H9 (cell line): ENCODE measurements at regions not wholly inside any gene's neighbourhood (a gene's known extent, or its start where the extent isn't known, plus 50 kb on each side); places are given as distances from the start of the nearest gene placed in this dataset.

Source experiments
- DNase-seq: peaks from one replicate; pipeline ENCODE4 v3.0.0-alpha.2; 2017
- H2AFZ ChIP-seq: one replicate; pipeline ENCODE4 v1.6.1; 2013; ENCODE audit warnings: mild to moderate bottlenecking, low read length, control low read depth, moderate library complexity
- H2AK5ac ChIP-seq: 2 replicates; pipeline ENCODE4 v1.6.1; 2013; ENCODE audit warnings: low read length, control low read depth, mixed read lengths; ENCODE audit not compliant: insufficient read length
- H2BK120ac ChIP-seq: one replicate; pipeline ENCODE4 v1.6.1; 2013; ENCODE audit warnings: low read depth, mild to moderate bottlenecking, low read length, control low read depth, inconsistent platforms; ENCODE audit not compliant: poor library complexity, severe bottlenecking
- H2BK12ac ChIP-seq: 2 replicates; pipeline ENCODE4 v1.6.1; 2013; ENCODE audit warnings: low read length, control low read depth, mixed read lengths, low read depth; ENCODE audit not compliant: insufficient read length
- H2BK15ac ChIP-seq: 2 replicates; pipeline ENCODE4 v1.6.1; 2013; ENCODE audit warnings: low read depth, low read length, control low read depth
- H2BK20ac ChIP-seq: one replicate; pipeline ENCODE4 v1.6.1; 2013; ENCODE audit warnings: low read depth, mild to moderate bottlenecking, low read length, control low read depth, inconsistent platforms; ENCODE audit not compliant: poor library complexity, severe bottlenecking
- H2BK5ac ChIP-seq: 2 replicates; pipeline ENCODE4 v1.6.1; 2013; ENCODE audit warnings: low read length, control low read depth, mixed read lengths; ENCODE audit not compliant: insufficient read length
- H3K14ac ChIP-seq: 2 replicates; pipeline ENCODE4 v1.6.1; 2013; ENCODE audit warnings: low read length, control low read depth; ENCODE audit not compliant: insufficient read depth
- H3K18ac ChIP-seq: 2 replicates; pipeline ENCODE4 v1.6.1; 2013; ENCODE audit warnings: low read depth, mild to moderate bottlenecking, mixed read lengths, low read length, control low read depth; ENCODE audit not compliant: insufficient read length
- H3K23ac ChIP-seq: 2 replicates; pipeline ENCODE4 v1.6.1; 2013; ENCODE audit warnings: low read length, control low read depth, mixed read lengths, low read depth; ENCODE audit not compliant: insufficient read length
- H3K23me2 ChIP-seq: 2 replicates; pipeline ENCODE4 v1.6.1; 2013; ENCODE audit warnings: low read depth, mild to moderate bottlenecking, mixed read lengths, low read length, control low read depth; ENCODE audit not compliant: insufficient read length, poor library complexity, severe bottlenecking
- H3K27ac ChIP-seq: 2 replicates; pipeline ENCODE4 v1.5.1; 2013; ENCODE audit warnings: low read length, control low read depth, mixed read lengths, low read depth; ENCODE audit not compliant: insufficient read length
- H3K27me3 ChIP-seq: 2 replicates; pipeline ENCODE4 v1.6.1; 2013; ENCODE audit warnings: low read length, control low read depth, inconsistent platforms; ENCODE audit not compliant: insufficient read depth
- H3K4ac ChIP-seq: 2 replicates; pipeline ENCODE4 v1.6.1; 2013; ENCODE audit warnings: low read depth, mild to moderate bottlenecking, control low read depth, inconsistent platforms, low read length, moderate library complexity
- H3K4me1 ChIP-seq: 2 replicates; pipeline ENCODE4 v1.6.1; 2013; ENCODE audit warnings: low read length, control low read depth, inconsistent platforms; ENCODE audit not compliant: insufficient read depth
- H3K4me2 ChIP-seq: 2 replicates; pipeline ENCODE4 v1.6.1; 2013; ENCODE audit warnings: low read length, control low read depth, mixed read lengths; ENCODE audit not compliant: insufficient read length, insufficient read depth
- H3K56ac ChIP-seq: 2 replicates; pipeline ENCODE4 v1.6.1; 2013; ENCODE audit warnings: low read depth, mild to moderate bottlenecking, mixed read lengths, low read length, control low read depth; ENCODE audit not compliant: insufficient read length
- H3K79me1 ChIP-seq: 2 replicates; pipeline ENCODE4 v1.6.1; 2013; ENCODE audit warnings: low read depth, mild to moderate bottlenecking, moderate library complexity, low read length, control low read depth, inconsistent platforms; ENCODE audit not compliant: insufficient read depth, poor library complexity, severe bottlenecking
- H3K79me2 ChIP-seq: 2 replicates; pipeline ENCODE4 v1.6.1; 2013; ENCODE audit warnings: low read length, control low read depth, inconsistent platforms; ENCODE audit not compliant: insufficient read depth
- H3K9ac ChIP-seq: 2 replicates; pipeline ENCODE4 v1.6.1; 2013; ENCODE audit warnings: low read length, control low read depth, mixed read lengths; ENCODE audit not compliant: insufficient read length; ENCODE audit errors: extremely low read depth
- H3K9me3 ChIP-seq: one replicate; pipeline ENCODE4 v1.6.1; 2013; ENCODE audit warnings: low read depth, low read length, inconsistent platforms; ENCODE audit not compliant: control insufficient read depth
- H3T11ph ChIP-seq: one replicate; pipeline ENCODE4 v1.6.1; 2013; ENCODE audit warnings: mild to moderate bottlenecking, low read length, control low read depth, inconsistent platforms
- H4K20me1 ChIP-seq: one replicate; pipeline ENCODE4 v1.6.1; 2013; ENCODE audit not compliant: control insufficient read depth, insufficient read length, insufficient read depth
- H4K5ac ChIP-seq: 2 replicates; pipeline ENCODE4 v1.6.1; 2013; ENCODE audit warnings: low read depth, mild to moderate bottlenecking, mixed read lengths, low read length, control low read depth; ENCODE audit not compliant: insufficient read length
- H4K8ac ChIP-seq: replicated peaks from 2 replicates; pipeline ENCODE4 v1.6.1; 2013; ENCODE audit warnings: low read length, control low read depth, mixed read lengths, low read depth; ENCODE audit not compliant: insufficient read length
- H4K91ac ChIP-seq: 2 replicates; pipeline ENCODE4 v1.6.1; 2013; ENCODE audit warnings: low read depth, mild to moderate bottlenecking, moderate library complexity, mixed read lengths, low read length, control low read depth; ENCODE audit not compliant: insufficient read length
- H3K27ac Mint-ChIP-seq, 3 experiments: 2 replicates in 2 of 3; 3 replicates in 1 of 3; pipeline ENCODE4 v1.8.0; 2020 to 2021; ENCODE audit warnings: mixed read lengths in 3 of 3, mild to moderate bottlenecking in 1 of 3, moderate library complexity in 1 of 3
- H3K27me3 Mint-ChIP-seq: 2 replicates; pipeline ENCODE4 v1.8.0; 2021; ENCODE audit warnings: low read depth, mild to moderate bottlenecking, moderate library complexity, mixed read lengths
- H3K36me3 Mint-ChIP-seq, 3 experiments: 2 replicates in 2 of 3; 3 replicates in 1 of 3; pipeline ENCODE4 v1.8.0; 2020 to 2021; ENCODE audit warnings: low read depth in 3 of 3, mixed read lengths in 3 of 3; ENCODE audit not compliant: insufficient read depth in 1 of 3
- H3K4me1 Mint-ChIP-seq, 2 experiments: 2 replicates each; pipeline ENCODE4 v1.8.0; 2020; ENCODE audit warnings: mixed read lengths in 2 of 2
- H3K4me3 Mint-ChIP-seq, 2 experiments: 2 replicates in 1 of 2; 3 replicates in 1 of 2; pipeline ENCODE4 v1.8.0; 2020 to 2021; ENCODE audit warnings: mild to moderate bottlenecking in 2 of 2, mixed read lengths in 2 of 2, moderate library complexity in 1 of 2
- H3K9me3 Mint-ChIP-seq, 2 experiments: 2 replicates in 1 of 2; 3 replicates in 1 of 2; pipeline ENCODE4 v1.8.0; 2020; ENCODE audit warnings: mild to moderate bottlenecking in 2 of 2, mixed read lengths in 2 of 2, moderate library complexity in 1 of 2
- CTCF ChIP-seq: fragments of 200-600 bp; sonication (generic); conservative IDR thresholded peaks from 3 replicates; pipeline ENCODE4 v1.8.0; 2021; ENCODE audit warnings: antibody characterized with exemption, mild to moderate bottlenecking
- WGBS: extraction: QIAGEN DNeasy Blood & Tissue Kit; methylation state at CpG from one replicate; pipeline ENCODE4 v1.1.7; 2013; ENCODE audit warnings: missing lambda C conversion rate, low lambda C conversion rate, mixed read lengths; ENCODE audit not compliant: insufficient read length; ENCODE audit errors: extremely low coverage; 5-methylcytosine and 5-hydroxymethylcytosine counted together

DNA sequence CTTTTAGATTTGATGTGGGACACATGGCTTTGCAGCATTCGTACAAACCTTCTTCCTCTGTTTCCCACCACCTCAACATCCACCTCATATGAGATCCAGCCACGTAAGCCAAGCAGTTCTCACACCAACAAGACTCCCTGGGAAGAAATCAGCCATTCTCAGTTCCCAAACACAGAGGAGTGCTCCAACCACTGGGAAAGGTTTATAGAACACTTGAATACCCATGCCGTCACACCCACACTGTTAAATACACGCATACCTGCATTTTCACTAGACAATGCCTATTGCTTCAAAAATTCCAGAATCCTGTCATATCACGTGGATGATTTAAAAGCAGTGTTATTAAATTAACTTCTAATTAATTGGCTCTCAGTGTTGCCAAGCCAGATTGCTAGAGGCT, 347.3 kb downstream of the ENC1 start:
- Histone ChIP-seq H2BK20ac (no peak overlapping the region), H3K9me3 (no peaks in the 10 kb centered on the region), H2AK5ac (no peak overlapping the region), H2BK5ac (no peak overlapping the region), H4K8ac (no peak overlapping the region), H3K18ac (no peak overlapping the region), H3K4ac (no peak overlapping the region), H3K27me3 (no peaks in the 10 kb centered on the region), H3K9ac (no peak overlapping the region), H3K23ac (no peak overlapping the region), H3K79me2 (no peaks in the 10 kb centered on the region), H3K56ac (no peak overlapping the region), H2BK120ac (no peak overlapping the region), H2AFZ (no peak overlapping the region), H3K14ac (no peak overlapping the region), H3K79me1 (no peaks in the 10 kb centered on the region), H3K4me1 (no peaks in the 10 kb centered on the region), H2BK12ac (no peak overlapping the region), H3T11ph (no peak overlapping the region), H3K27ac (no peak overlapping the region), H4K5ac (no peak overlapping the region), H3K23me2 (no peaks in the 10 kb centered on the region), H3K4me2 (no peak overlapping the region), H4K20me1 (no peaks in the 10 kb centered on the region), H4K91ac (no peak overlapping the region), H2BK15ac (no peak overlapping the region)
- no peaks in the 10 kb centered on the region for H3K36me3 Mint-ChIP-seq
- no peak for DNase-seq
- TF ChIP-seq CTCF = no peak
- peaks cover 2% of the 10 kb centered on the region; the same call in 1 of the 2 replicates for H3K27me3 Mint-ChIP-seq
- no peak overlapping the region; a peak in 1 of 7 replicates for H3K27ac Mint-ChIP-seq
- no CpG with 5 or more reads among the region's 5 CpGs for WGBS
- H3K4me3 Mint-ChIP-seq = no peak overlapping the region
- H3K4me1 Mint-ChIP-seq = no peaks in the 10 kb centered on the region
- H3K9me3 Mint-ChIP-seq = no peaks in the 10 kb centered on the region
